IMR-90 (cell line): ENCODE measurements at regions not wholly inside any gene's neighbourhood (a gene's known extent, or its start where the extent isn't known, plus 50 kb on each side); places are given as distances from the start of the nearest gene placed in this dataset.

Experiments used
- ATAC-seq: fragments of 200-7000 bp; cut with Tn5 transposase; 2 replicates; pipeline ENCODE4 v1.9.1; 2020; ENCODE audit warnings: low read depth, mild to moderate bottlenecking, moderate library complexity
- BruUV-seq: library from RNA; stranded (reverse); fragments of 400-500 nt; replicated peaks from 2 replicates; lab custom pipeline; 2021; lab: Mats Ljungman, UMichigan
- CTCF ChIA-PET: fragments of 300-600 bp; formaldehyde crosslinking; extraction: SDS; loops from one replicate; lab custom pipeline; 2021; ENCODE audit warnings: antibody characterized with exemption; lab: Yijun Ruan, JAX
- POLR2A ChIA-PET: fragments of 300-600 bp; sonication (Branson Sonifier 250); formaldehyde crosslinking; loops from one replicate; lab custom pipeline; 2022; ENCODE audit warnings: antibody characterized with exemption; ENCODE audit not compliant: unreplicated experiment; lab: Charles Lee
- DNase-seq: peaks from one replicate; pipeline ENCODE4 v3.0.0; 2013
- H2AFZ ChIP-seq: replicated peaks from 2 replicates; pipeline ENCODE3; 2013; ENCODE audit warnings: low read length, mild to moderate bottlenecking; ENCODE audit not compliant: poor library complexity
- H2AK5ac ChIP-seq: 2 replicates; pipeline ENCODE4 v1.6.1; 2013; ENCODE audit warnings: low read depth, low read length, inconsistent platforms
- H2AK9ac ChIP-seq: replicated peaks from 2 replicates; pipeline ENCODE3; 2013; ENCODE audit warnings: mild to moderate bottlenecking, low read depth, low read length, moderate library complexity; ENCODE audit not compliant: poor library complexity
- H2BK120ac ChIP-seq: 2 replicates; pipeline ENCODE4 v1.6.1; 2013; ENCODE audit warnings: low read depth, low read length, inconsistent platforms
- H2BK15ac ChIP-seq: 3 replicates; pipeline ENCODE4 v1.6.1; 2013; ENCODE audit warnings: low read depth, low read length, inconsistent platforms
- H2BK20ac ChIP-seq: 2 replicates; pipeline ENCODE4 v1.6.1; 2013; ENCODE audit warnings: low read depth, mild to moderate bottlenecking, inconsistent platforms, low read length, moderate library complexity
- H2BK5ac ChIP-seq: 2 replicates; pipeline ENCODE4 v1.6.1; 2013; ENCODE audit warnings: mild to moderate bottlenecking, low read depth, low read length, inconsistent platforms; ENCODE audit not compliant: poor library complexity, severe bottlenecking
- H3K14ac ChIP-seq: replicated peaks from 2 replicates; pipeline ENCODE4 v1.6.1; 2013; ENCODE audit warnings: low read depth, low read length, inconsistent platforms
- H3K18ac ChIP-seq: 2 replicates; pipeline ENCODE4 v1.6.1; 2013; ENCODE audit warnings: low read depth, low read length, control low read depth
- H3K23ac ChIP-seq: 2 replicates; pipeline ENCODE4 v1.6.1; 2013; ENCODE audit warnings: low read depth, low read length, inconsistent platforms
- H3K27ac ChIP-seq: 2 replicates; pipeline ENCODE4 v1.5.1; 2013; ENCODE audit warnings: mild to moderate bottlenecking, control low read depth, low read length; ENCODE audit not compliant: insufficient read depth
- H3K27me3 ChIP-seq: 2 replicates; pipeline ENCODE4 v1.6.1; 2013; ENCODE audit warnings: low read length; ENCODE audit not compliant: control insufficient read depth, insufficient read depth
- H3K36me3 ChIP-seq: 2 replicates; pipeline ENCODE4 v1.6.1; 2013; ENCODE audit warnings: low read length, mixed read lengths; ENCODE audit not compliant: control insufficient read depth, insufficient read depth
- H3K4ac ChIP-seq: 2 replicates; pipeline ENCODE4 v1.6.1; 2013; ENCODE audit warnings: low read depth, low read length, inconsistent platforms
- H3K4me1 ChIP-seq: 2 replicates; pipeline ENCODE4 v1.6.1; 2013; ENCODE audit warnings: low read length, mixed read lengths; ENCODE audit not compliant: control insufficient read depth, insufficient read depth
- H3K4me2 ChIP-seq: 2 replicates; pipeline ENCODE4 v1.6.1; 2013; ENCODE audit warnings: low read depth, mild to moderate bottlenecking, control low read depth, low read length, moderate library complexity
- H3K4me3 ChIP-seq: 2 replicates; pipeline ENCODE4 v1.5.1; 2013; ENCODE audit warnings: low read depth, mild to moderate bottlenecking, control low read depth, low read length, moderate library complexity; ENCODE audit not compliant: insufficient read depth
- H3K56ac ChIP-seq: 2 replicates; pipeline ENCODE4 v1.6.1; 2013; ENCODE audit warnings: low read length, inconsistent platforms; ENCODE audit not compliant: insufficient read depth; ENCODE audit errors: extremely low read depth
- H3K79me1 ChIP-seq, 2 experiments: 2 replicates each; pipeline ENCODE4 v1.6.1; 2013; ENCODE audit warnings: low read length in 2 of 2, inconsistent platforms in 1 of 2, low read depth in 1 of 2
- H3K9ac ChIP-seq: 2 replicates; pipeline ENCODE4 v1.6.1; 2013; ENCODE audit warnings: low read depth, low read length, control low read depth
- H3K9me1 ChIP-seq: 2 replicates; pipeline ENCODE4 v1.6.1; 2013; ENCODE audit warnings: low read length, inconsistent platforms; ENCODE audit not compliant: insufficient read depth
- H3K9me3 ChIP-seq: 2 replicates; pipeline ENCODE4 v1.6.1; 2013; ENCODE audit warnings: low read length; ENCODE audit not compliant: control insufficient read depth, insufficient read depth
- H4K20me1 ChIP-seq: 2 replicates; pipeline ENCODE4 v1.6.1; 2013; ENCODE audit warnings: low read length, inconsistent platforms; ENCODE audit not compliant: insufficient read depth
- H4K5ac ChIP-seq: 2 replicates; pipeline ENCODE4 v1.6.1; 2013; ENCODE audit warnings: mild to moderate bottlenecking, low read depth, low read length, control low read depth
- H4K8ac ChIP-seq, 2 experiments: 2 replicates each; pipeline ENCODE4 v1.6.1; 2013; ENCODE audit warnings: low read depth in 2 of 2, low read length in 2 of 2, control low read depth in 1 of 2, inconsistent platforms in 1 of 2
- H4K91ac ChIP-seq: 2 replicates; pipeline ENCODE4 v1.6.1; 2013; ENCODE audit warnings: low read depth, low read length, inconsistent platforms; ENCODE audit not compliant: insufficient read depth
- RFX5 ChIP-seq: IDR thresholded peaks from 2 replicates; pipeline ENCODE4 v1.8.0; 2012; ENCODE audit warnings: low read depth, mild to moderate bottlenecking, low read length, moderate library complexity
- WGBS, 2 experiments: methylation state at CpG; one replicate each; pipeline versions ENCODE4 v1.1.5 to v1.1.7; 2013; ENCODE audit warnings: missing lambda C conversion rate in 2 of 2; ENCODE audit not compliant: insufficient read length in 1 of 2; ENCODE audit errors: extremely low coverage in 2 of 2; 5-methylcytosine and 5-hydroxymethylcytosine counted together
- dilution Hi-C: fragments of 300-500 bp; cut with HindIII; formaldehyde crosslinking; loops from one replicate; pipeline ENCODE4 v1.14.3; 2018; ENCODE audit warnings: low sequenced_read_pairs; ENCODE audit not compliant: unreplicated experiment
- in situ Hi-C: fragments of 300-500 bp; cut with MboI; formaldehyde crosslinking; loops from 3 replicates; pipeline ENCODE4 v1.14.3; 2019; ENCODE audit warnings: low sequenced_read_pairs, inconsistent platforms, mixed read lengths
- intact Hi-C: fragments of 100-400 bp; cut with micrococcal nuclease; formaldehyde crosslinking; loops from 2 replicates; pipeline ENCODE4 v1.10.0; 2022

- H3K27ac ChIP-seq: no peak overlapping the region
- peak overlapping the region; percentile 4; the same call in 1 of the 2 replicates for H3K14ac ChIP-seq
- no peak overlapping the region for H2AK9ac ChIP-seq
- BruUV-seq: no TSS peak
- no peak overlapping the region for H2AFZ ChIP-seq
- H4K5ac ChIP-seq: no peak overlapping the region
- H3K9me3 ChIP-seq: no peaks in the 10 kb centered on the region
- H3K36me3 ChIP-seq: no peaks in the 10 kb centered on the region
- no peak overlapping the region for H3K56ac ChIP-seq
- no peaks in the 10 kb centered on the region for H4K20me1 ChIP-seq
- no peak for TF ChIP-seq RFX5
- H2BK15ac ChIP-seq: no peak overlapping the region
- dilution Hi-C loops (no loop called here), intact Hi-C loops (loop anchor here (2.0 to 5.0 kb wide), 4 partner anchors 181 to 403 kb away; partner anchors contain the start of gene IGF1), in situ Hi-C loops (loop anchor here (25.0 kb wide), 1 partner anchor 188 kb away; the partner anchor contains the start of gene IGF1)
- no peak overlapping the region for H3K18ac ChIP-seq
- no peak overlapping the region for H2BK120ac ChIP-seq
- no peak overlapping the region for H2BK20ac ChIP-seq
- ChIA-PET POLR2A (no interaction called here), CTCF (interaction anchor here (1.2 to 1.7 kb wide), 4 partner anchors 166 to 469 kb away, joined by 3 to 4 read pairs (median 4); no protein-coding TSS in a partner anchor)
- H2AK5ac ChIP-seq: no peak overlapping the region
- no peaks in the 10 kb centered on the region for H3K9me1 ChIP-seq
- H2BK5ac ChIP-seq: no peak overlapping the region
- no peak overlapping the region for H3K9ac ChIP-seq
- no peak overlapping the region for H3K4me3 ChIP-seq
- H3K23ac ChIP-seq: no peak overlapping the region
- H3K79me1 ChIP-seq: no peaks in the 10 kb centered on the region
- H4K8ac ChIP-seq: peak overlapping the region in 1 of 2 experiments; percentile 32; a peak in 1 of 4 replicates
- ATAC-seq: no peak
- no peak overlapping the region for H3K4me2 ChIP-seq
- WGBS, 2 experiments: no CpG with 5 or more reads among the region's 1 CpG
- no peak overlapping the region for H4K91ac ChIP-seq
- H3K4me1 ChIP-seq: no peaks in the 10 kb centered on the region
- H3K27me3 ChIP-seq: no peaks in the 10 kb centered on the region
- no peak overlapping the region for H3K4ac ChIP-seq
- no peak for DNase-seq
These were observed 102.1 kb upstream of the PMCH start for GRCh38 chr12:102299731-102300130.
